Osteoblast (primary cell): ENCODE measurements at regions not wholly inside any gene's neighbourhood (a gene's known extent, or its start where the extent isn't known, plus 50 kb on each side); places are given as distances from the start of the nearest gene placed in this dataset.

Source experiments
- DNase-seq: peaks from one replicate; pipeline ENCODE4 v3.0.0; 2011; ENCODE audit warnings: low spot score, mixed read lengths; ENCODE audit not compliant: insufficient read length; ENCODE audit errors: missing footprints
- H2AFZ ChIP-seq: 2 replicates; pipeline ENCODE4 v1.6.0; 2011; ENCODE audit warnings: mild to moderate bottlenecking, low read length
- H3K27ac ChIP-seq: 2 replicates; pipeline ENCODE4 v1.5.1; 2011; ENCODE audit warnings: mild to moderate bottlenecking, low read depth, low read length, moderate library complexity
- H3K27me3 ChIP-seq: 2 replicates; pipeline ENCODE4 v1.6.0; 2012; ENCODE audit warnings: mild to moderate bottlenecking, control low read depth, inconsistent platforms, low read length, moderate library complexity; ENCODE audit not compliant: insufficient read depth
- H3K36me3 ChIP-seq: 2 replicates; pipeline ENCODE4 v1.5.1; 2011; ENCODE audit warnings: mild to moderate bottlenecking, low read length, control low read depth, moderate library complexity; ENCODE audit not compliant: insufficient read depth
- H3K4me1 ChIP-seq: 2 replicates; pipeline ENCODE4 v1.5.1; 2011; ENCODE audit warnings: mild to moderate bottlenecking, low read length, control low read depth, moderate library complexity; ENCODE audit not compliant: insufficient read depth
- H3K4me2 ChIP-seq: 2 replicates; pipeline ENCODE4 v1.6.0; 2011; ENCODE audit warnings: mild to moderate bottlenecking, low read length; ENCODE audit not compliant: insufficient read depth
- H3K4me3 ChIP-seq: fragments of 200-600 bp; sonication (generic); 3 replicates; pipeline ENCODE4 v1.5.1; 2012; ENCODE audit warnings: mild to moderate bottlenecking, low read length, inconsistent platforms; ENCODE audit not compliant: insufficient read depth
- H3K79me2 ChIP-seq: 2 replicates; pipeline ENCODE4 v1.6.0; 2012; ENCODE audit warnings: mild to moderate bottlenecking, low read length, control low read depth, inconsistent platforms; ENCODE audit not compliant: insufficient read depth
- H3K9me3 ChIP-seq: 2 replicates; pipeline ENCODE4 v1.5.1; 2011; ENCODE audit warnings: low read depth, low read length, control low read depth
- H4K20me1 ChIP-seq: 2 replicates; pipeline ENCODE4 v1.6.0; 2012; ENCODE audit warnings: mild to moderate bottlenecking, low read length, control low read depth; ENCODE audit not compliant: insufficient read depth
- CTCF ChIP-seq: IDR thresholded peaks from 2 replicates; pipeline ENCODE4 v1.5.1; 2011; ENCODE audit warnings: mild to moderate bottlenecking, low read depth, low read length, moderate library complexity; ENCODE audit errors: extremely low read depth

- Histone ChIP-seq H3K79me2 (no peaks in the 10 kb centered on the region), H4K20me1 (no peaks in the 10 kb centered on the region), H3K27ac (no peak overlapping the region), H3K36me3 (no peaks in the 10 kb centered on the region), H3K4me1 (no peaks in the 10 kb centered on the region), H3K9me3 (no peaks in the 10 kb centered on the region), H3K27me3 (no peaks in the 10 kb centered on the region), H3K4me2 (no peak overlapping the region), H3K4me3 (no peak overlapping the region), H2AFZ (no peak overlapping the region)
- no peak for DNase-seq
- no peak for TF ChIP-seq CTCF
Observed at GRCh38 chr11:116589402-116589801, 183.4 kb downstream of the BUD13 start.

GRCh38 chr11:116586392-116586791 is 186.4 kb downstream of the BUD13 start:
- Histone ChIP-seq H3K4me2 (no peak overlapping the region), H3K4me1 (no peaks in the 10 kb centered on the region), H3K27me3 (peaks cover 6% of the 10 kb centered on the region), H2AFZ (no peak overlapping the region), H3K36me3 (no peaks in the 10 kb centered on the region), H3K79me2 (no peaks in the 10 kb centered on the region), H4K20me1 (no peaks in the 10 kb centered on the region), H3K27ac (no peak overlapping the region), H3K4me3 (no peak overlapping the region), H3K9me3 (no peaks in the 10 kb centered on the region)
- DNase-seq, result no peak
- TF ChIP-seq CTCF, result no peak

GRCh38 chr11:116582571-116582970 is 190.2 kb downstream of the BUD13 start:
- DNase-seq, result no peak
- Histone ChIP-seq H3K4me2 (no peak overlapping the region), H2AFZ (no peak overlapping the region), H3K9me3 (no peaks in the 10 kb centered on the region), H3K36me3 (no peaks in the 10 kb centered on the region), H3K79me2 (no peaks in the 10 kb centered on the region), H3K4me1 (no peaks in the 10 kb centered on the region), H3K27me3 (peaks cover 34% of the 10 kb centered on the region), H4K20me1 (no peaks in the 10 kb centered on the region), H3K4me3 (no peak overlapping the region), H3K27ac (no peak overlapping the region)
- no peak for TF ChIP-seq CTCF

- Histone ChIP-seq H3K79me2 (no peaks in the 10 kb centered on the region), H2AFZ (no peak overlapping the region), H4K20me1 (no peaks in the 10 kb centered on the region), H3K9me3 (no peaks in the 10 kb centered on the region), H3K4me3 (no peak overlapping the region), H3K27ac (no peak overlapping the region), H3K36me3 (no peaks in the 10 kb centered on the region), H3K4me1 (no peaks in the 10 kb centered on the region), H3K4me2 (no peak overlapping the region), H3K27me3 (peaks cover 34% of the 10 kb centered on the region)
- DNase-seq, result no peak
- no peak for TF ChIP-seq CTCF
Observed at GRCh38 chr11:116581349-116581748, 191.4 kb downstream of the BUD13 start.
